Keratinocyte (primary cell): ENCODE measurements at regions not wholly inside any gene's neighbourhood (a gene's known extent, or its start where the extent isn't known, plus 50 kb on each side); places are given as distances from the start of the nearest gene placed in this dataset.

Experiments used
- DNase-seq: peaks from one replicate; pipeline ENCODE4 v3.0.0-alpha.2; 2011; ENCODE audit warnings: low read depth, missing footprints, low spot score
- FAIRE-seq: peaks from 2 replicates; lab custom pipeline; 2011; peaks lifted over from hg19 to GRCh38; lab: Jason Lieb, UNC
- H2AFZ ChIP-seq: 2 replicates; pipeline ENCODE4 v1.6.0; 2012; ENCODE audit warnings: low read length, control low read depth, inconsistent platforms; ENCODE audit not compliant: control insufficient read depth
- H3K27ac ChIP-seq: 2 replicates; pipeline ENCODE4 v1.5.1; 2011; ENCODE audit warnings: low read length; ENCODE audit not compliant: control insufficient read depth, insufficient read depth
- H3K27me3 ChIP-seq: 3 replicates; pipeline ENCODE4 v1.6.0; 2011; ENCODE audit warnings: low read length; ENCODE audit not compliant: control insufficient read depth, insufficient read depth; ENCODE audit errors: extremely low read depth
- H3K36me3 ChIP-seq, 2 experiments: 2 replicates in 1 of 2; 3 replicates in 1 of 2; pipeline ENCODE4 v1.5.1; 2011; ENCODE audit warnings: low read length in 2 of 2, mild to moderate bottlenecking in 1 of 2; ENCODE audit not compliant: control insufficient read depth in 2 of 2, insufficient read depth in 2 of 2; ENCODE audit errors: extremely low read depth in 1 of 2
- H3K4me1 ChIP-seq: 3 replicates; pipeline ENCODE4 v1.5.1; 2011; ENCODE audit warnings: low read length; ENCODE audit not compliant: control insufficient read depth, insufficient read depth; ENCODE audit errors: extremely low read depth
- H3K4me2 ChIP-seq: 3 replicates; pipeline ENCODE4 v1.6.0; 2011; ENCODE audit warnings: low read depth, low read length; ENCODE audit not compliant: control insufficient read depth, insufficient read depth; ENCODE audit errors: extremely low read depth
- H3K4me3 ChIP-seq, 3 experiments: fragments of 200-600 bp in 1 of 3; sonication (generic) in 1 of 3; 2 replicates in 2 of 3; 3 replicates in 1 of 3; pipeline ENCODE4 v1.5.1; 2011 to 2016; ENCODE audit warnings: low read length in 3 of 3, mild to moderate bottlenecking in 3 of 3, control low read depth in 2 of 3, inconsistent platforms in 1 of 3, low read depth in 1 of 3, mixed read lengths in 1 of 3, mixed run types in 1 of 3, moderate library complexity in 1 of 3; ENCODE audit not compliant: control insufficient read depth in 2 of 3, insufficient read depth in 2 of 3; ENCODE audit errors: extremely low read depth in 1 of 3
- H3K79me2 ChIP-seq: 2 replicates; pipeline ENCODE4 v1.6.0; 2012; ENCODE audit warnings: low read length; ENCODE audit not compliant: control insufficient read depth, insufficient read depth
- H3K9ac ChIP-seq: 3 replicates; pipeline ENCODE4 v1.6.0; 2011; ENCODE audit warnings: low read length; ENCODE audit not compliant: control insufficient read depth, insufficient read depth; ENCODE audit errors: extremely low read depth
- H3K9me1 ChIP-seq: 3 replicates; pipeline ENCODE4 v1.6.0; 2011; ENCODE audit warnings: low read length; ENCODE audit not compliant: control insufficient read depth, insufficient read depth; ENCODE audit errors: extremely low read depth
- H3K9me3 ChIP-seq: 2 replicates; pipeline ENCODE4 v1.5.1; 2012; ENCODE audit warnings: low read depth, low read length; ENCODE audit not compliant: control insufficient read depth
- H4K20me1 ChIP-seq: 3 replicates; pipeline ENCODE4 v1.6.0; 2011; ENCODE audit warnings: low read length; ENCODE audit not compliant: control insufficient read depth, insufficient read depth; ENCODE audit errors: extremely low read depth
- CTCF ChIP-seq, 3 experiments: IDR thresholded peaks in 1 of 3; conservative IDR thresholded peaks in 1 of 3; optimal IDR thresholded peaks in 1 of 3; 2 replicates in 2 of 3; 3 replicates in 1 of 3; pipeline versions ENCODE3 to v1.5.1; 2011; ENCODE audit warnings: low read length in 3 of 3, mild to moderate bottlenecking in 3 of 3, moderate library complexity in 2 of 3, control low read depth in 1 of 3, inconsistent platforms in 1 of 3; ENCODE audit not compliant: insufficient read depth in 2 of 3; ENCODE audit errors: extremely low read depth in 1 of 3
- EZH2 ChIP-seq: IDR thresholded peaks from one replicate; pipeline ENCODE4 v1.6.1; 2012; ENCODE audit warnings: inconsistent platforms, mild to moderate bottlenecking, low read length, moderate library complexity
- dilution Hi-C: fragments of 300-500 bp; cut with MboI; formaldehyde crosslinking; loops from one replicate; pipeline ENCODE4 v1.7.0; 2020; ENCODE audit warnings: low sequenced_read_pairs; ENCODE audit not compliant: extremely low pct_ligation_motif_present

- Histone ChIP-seq H3K27me3 (no peaks in the 10 kb centered on the region), H3K4me3 (no peak overlapping the region), H3K9ac (no peak overlapping the region), H2AFZ (no peak overlapping the region), H3K36me3 (no peaks in the 10 kb centered on the region), H3K4me2 (no peak overlapping the region), H4K20me1 (no peaks in the 10 kb centered on the region), H3K27ac (no peak overlapping the region), H3K4me1 (peaks cover 11% of the 10 kb centered on the region), H3K79me2 (no peaks in the 10 kb centered on the region), H3K9me1 (no peaks in the 10 kb centered on the region), H3K9me3 (no peaks in the 10 kb centered on the region)
- FAIRE-seq (no peak), DNase-seq (no peak)
- TF ChIP-seq CTCF (optimal IDR thresholded peaks at IDR 0.05 in 1 of 3, IDR thresholded peaks at IDR 0.05 in 1 of 3, conservative IDR thresholded peaks at IDR 0.05 in 1 of 3; ENCODE audit: extremely low read depth in 1 of 3, insufficient read depth in 2 of 3, low read length in 3 of 3) (no peak), EZH2 (no peak)
- dilution Hi-C loops: no loop called here
Observed at GRCh38 chr3:39748763-39749162, 60.6 kb upstream of the MYRIP start.

- no peaks in the 10 kb centered on the region for H4K20me1 ChIP-seq
- no peak overlapping the region for H2AFZ ChIP-seq
- no peak overlapping the region for H3K4me2 ChIP-seq
- H3K36me3 ChIP-seq: no peaks in the 10 kb centered on the region
- no peak for DNase-seq
- H3K4me1 ChIP-seq: peaks cover 11% of the 10 kb centered on the region
- no peak for FAIRE-seq
- no peaks in the 10 kb centered on the region for H3K27me3 ChIP-seq
- H3K4me3 ChIP-seq: no peak overlapping the region
- dilution Hi-C loops: no loop called here
- TF ChIP-seq EZH2: no peak
- TF ChIP-seq CTCF (optimal IDR thresholded peaks at IDR 0.05 in 1 of 3, IDR thresholded peaks at IDR 0.05 in 1 of 3, conservative IDR thresholded peaks at IDR 0.05 in 1 of 3; ENCODE audit: extremely low read depth in 1 of 3, insufficient read depth in 2 of 3, low read length in 3 of 3): no peak
- H3K9ac ChIP-seq: no peak overlapping the region
- no peaks in the 10 kb centered on the region for H3K9me3 ChIP-seq
- no peaks in the 10 kb centered on the region for H3K79me2 ChIP-seq
- no peaks in the 10 kb centered on the region for H3K9me1 ChIP-seq
- H3K27ac ChIP-seq: no peak overlapping the region
Observed at GRCh38 chr3:39750712-39751111, 58.7 kb upstream of the MYRIP start.
